ENCODE measurements at regions not wholly inside any gene's neighbourhood (a gene's known extent, or its start where the extent isn't known, plus 50 kb on each side); places are given as distances from the start of the nearest gene placed in this dataset.

DNA sequence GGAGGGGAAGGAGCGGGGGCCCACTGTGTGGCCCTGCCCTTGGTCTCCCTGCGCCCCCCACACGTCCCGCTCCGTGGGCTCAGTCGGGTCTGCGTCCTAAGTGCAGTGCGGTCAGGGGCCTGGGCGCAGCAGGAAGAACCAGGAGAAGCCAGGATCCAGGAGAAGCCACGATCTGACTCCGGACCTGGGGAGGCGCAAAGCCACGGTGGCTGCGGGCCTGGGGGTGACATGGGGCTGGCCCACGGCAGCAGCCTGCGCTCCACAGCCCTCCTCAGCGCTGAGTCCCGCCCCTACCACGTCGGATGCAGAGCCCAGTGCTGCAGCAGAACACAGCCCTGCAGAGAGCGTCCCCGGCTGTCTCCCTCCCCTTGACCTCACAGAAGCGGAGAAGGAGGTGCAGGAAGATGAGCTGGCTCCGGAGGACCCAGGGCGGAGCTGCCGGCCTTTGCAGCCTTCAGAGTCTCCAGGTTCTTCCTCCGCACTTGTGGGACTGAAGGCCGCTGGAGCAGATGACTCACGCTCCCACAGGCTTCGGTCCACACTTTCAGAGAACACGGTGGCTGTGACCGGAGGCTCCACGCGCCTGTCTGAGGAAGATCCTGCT lies 589.2 kb upstream of the SALL3 start:
- H3K79me2 ChIP-seq (ENCODE audit: insufficient read depth), result no peaks in the 10 kb centered on the region
- no peak overlapping the region for H3K27ac ChIP-seq
- 61 to 63% methylated on average over 25 to 34 of the region's 34 CpGs for WGBS, 2 experiments (ENCODE audit: low coverage in 1 of 2, low lambda C conversion rate in 2 of 2, missing lambda C conversion rate in 2 of 2)
- H3K36me3 ChIP-seq (ENCODE audit: low read depth), result no peaks in the 10 kb centered on the region
- DNase-seq, result no peak
- H3K9ac ChIP-seq, result no peak overlapping the region
- H3K4me3 ChIP-seq, result no peak overlapping the region
- H4K20me1 ChIP-seq (ENCODE audit: insufficient read depth), result no peaks in the 10 kb centered on the region
- H3K4me1 ChIP-seq (ENCODE audit: insufficient read depth), result no peaks in the 10 kb centered on the region
- H3K9me2 ChIP-seq (ENCODE audit: insufficient read depth), result no peaks in the 10 kb centered on the region
- in situ Hi-C loops (cut with MboI), result no loop called here
- no peaks in the 10 kb centered on the region for H3F3A ChIP-seq (ENCODE audit: insufficient read depth)
- no peaks in the 10 kb centered on the region for H3K9me3 ChIP-seq (ENCODE audit: low read depth)
- TF ChIP-seq EZH2phosphoT487 (IDR thresholded peaks at IDR 0.05; ENCODE audit: insufficient read depth, low read depth), result no peak
- TF ChIP-seq EZH2 (IDR thresholded peaks at IDR 0.05; ENCODE audit: insufficient read depth, poor library complexity, severe bottlenecking), result no peak
- no peak overlapping the region for H2AFZ ChIP-seq
- H3K4me2 ChIP-seq (ENCODE audit: unreplicated experiment), result no peak overlapping the region
- H3K27me3 ChIP-seq (replicated peaks; ENCODE audit: insufficient read depth), result no peaks in the 10 kb centered on the region

DNA sequence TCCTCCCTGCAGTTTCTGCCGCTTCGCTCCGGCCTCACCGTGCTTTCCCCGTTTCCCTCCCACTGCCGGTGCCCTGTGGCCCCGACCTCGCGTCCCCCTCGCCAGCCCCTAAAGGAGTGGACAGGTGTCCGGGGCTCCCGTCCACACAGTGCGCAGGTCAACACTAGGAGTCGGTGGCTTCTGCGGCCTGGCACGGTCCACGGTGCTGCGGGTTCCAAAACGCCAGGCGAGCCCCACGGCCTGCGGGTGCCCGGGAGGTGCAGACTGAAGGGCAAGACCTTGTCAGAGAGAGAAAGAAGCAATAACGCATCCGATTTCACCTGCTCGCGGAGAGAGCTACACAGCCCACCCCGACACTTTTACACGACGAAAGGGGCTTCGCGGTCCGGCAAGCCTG lies 588.7 kb upstream of the SALL3 start:
- Histone ChIP-seq H2AFZ (no peak overlapping the region), H3K9ac (no peak overlapping the region), H3K9me3 (ENCODE audit: low read depth) (no peaks in the 10 kb centered on the region), H3K27me3 (replicated peaks; ENCODE audit: insufficient read depth) (no peaks in the 10 kb centered on the region), H3K4me2 (ENCODE audit: unreplicated experiment) (no peak overlapping the region), H3K9me2 (ENCODE audit: insufficient read depth) (no peaks in the 10 kb centered on the region), H3K79me2 (ENCODE audit: insufficient read depth) (no peaks in the 10 kb centered on the region), H3K27ac (no peak overlapping the region), H4K20me1 (ENCODE audit: insufficient read depth) (no peaks in the 10 kb centered on the region), H3K36me3 (ENCODE audit: low read depth) (no peaks in the 10 kb centered on the region), H3F3A (ENCODE audit: insufficient read depth) (no peaks in the 10 kb centered on the region), H3K4me1 (ENCODE audit: insufficient read depth) (no peaks in the 10 kb centered on the region), H3K4me3 (no peak overlapping the region)
- in situ Hi-C loops (cut with MboI), result no loop called here
- TF ChIP-seq EZH2phosphoT487 (IDR thresholded peaks at IDR 0.05; ENCODE audit: insufficient read depth, low read depth) (no peak), EZH2 (IDR thresholded peaks at IDR 0.05; ENCODE audit: insufficient read depth, poor library complexity, severe bottlenecking) (no peak)
- 81 to 83% methylated on average over 24 to 33 of the region's 33 CpGs for WGBS, 2 experiments (ENCODE audit: low coverage in 1 of 2, low lambda C conversion rate in 2 of 2, missing lambda C conversion rate in 2 of 2)
- no peak for DNase-seq

GRCh38 chr18:78393086-78393862 lies 586.3 kb upstream of the SALL3 start:
- H3K36me3 ChIP-seq (ENCODE audit: low read depth), result no peaks in the 10 kb centered on the region
- H3K4me1 ChIP-seq (ENCODE audit: insufficient read depth), result no peaks in the 10 kb centered on the region
- in situ Hi-C loops (cut with MboI), result no loop called here
- no peaks in the 10 kb centered on the region for H3K9me3 ChIP-seq (ENCODE audit: low read depth)
- H3K4me3 ChIP-seq, result no peak overlapping the region
- H4K20me1 ChIP-seq (ENCODE audit: insufficient read depth), result no peaks in the 10 kb centered on the region
- no peak for TF ChIP-seq EZH2 (IDR thresholded peaks at IDR 0.05; ENCODE audit: insufficient read depth, poor library complexity, severe bottlenecking)
- no peaks in the 10 kb centered on the region for H3F3A ChIP-seq (ENCODE audit: insufficient read depth)
- H3K9me2 ChIP-seq (ENCODE audit: insufficient read depth), result no peaks in the 10 kb centered on the region
- H3K4me2 ChIP-seq (ENCODE audit: unreplicated experiment), result no peak overlapping the region
- H3K27ac ChIP-seq, result no peak overlapping the region
- 5% methylated on average over 14 of the region's 14 CpGs for WGBS, 2 experiments (ENCODE audit: low coverage in 1 of 2, low lambda C conversion rate in 2 of 2, missing lambda C conversion rate in 2 of 2)
- H3K79me2 ChIP-seq (ENCODE audit: insufficient read depth), result no peaks in the 10 kb centered on the region
- H3K9ac ChIP-seq, result no peak overlapping the region
- no peak for DNase-seq
- H2AFZ ChIP-seq, result no peak overlapping the region
- no peaks in the 10 kb centered on the region for H3K27me3 ChIP-seq (replicated peaks; ENCODE audit: insufficient read depth)

DNA sequence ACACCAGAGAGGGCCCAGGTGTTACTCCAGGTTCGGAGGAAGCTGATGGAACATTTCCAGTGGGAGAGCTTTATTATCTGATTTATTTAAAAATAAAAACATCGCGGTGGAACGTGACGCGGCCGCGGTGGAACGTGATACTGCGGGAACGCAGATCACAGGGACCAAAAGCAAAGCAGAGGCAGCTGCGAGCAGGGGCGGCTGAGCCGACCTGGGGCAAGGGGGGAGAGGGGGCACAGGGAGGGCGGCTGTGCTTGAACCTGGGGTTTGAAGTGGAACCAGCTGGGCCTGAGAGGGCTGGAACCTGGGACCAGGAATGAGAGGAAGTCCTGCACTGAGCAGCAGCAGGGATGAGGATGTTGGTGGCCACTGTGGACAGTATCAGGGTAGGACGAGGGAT lies 583.5 kb upstream of the SALL3 start:
- H4K20me1 ChIP-seq (ENCODE audit: insufficient read depth), result no peaks in the 10 kb centered on the region
- H3K9me2 ChIP-seq (ENCODE audit: insufficient read depth), result no peaks in the 10 kb centered on the region
- no peaks in the 10 kb centered on the region for H3K9me3 ChIP-seq (ENCODE audit: low read depth)
- H3K27me3 ChIP-seq (replicated peaks; ENCODE audit: insufficient read depth), result no peaks in the 10 kb centered on the region
- H3K9ac ChIP-seq, result no peak overlapping the region
- in situ Hi-C loops (cut with MboI), result no loop called here
- H3K36me3 ChIP-seq (ENCODE audit: low read depth), result no peaks in the 10 kb centered on the region
- H2AFZ ChIP-seq, result no peak overlapping the region
- H3F3A ChIP-seq (ENCODE audit: insufficient read depth), result no peaks in the 10 kb centered on the region
- no peak overlapping the region for H3K27ac ChIP-seq
- no peaks in the 10 kb centered on the region for H3K79me2 ChIP-seq (ENCODE audit: insufficient read depth)
- no peak overlapping the region for H3K4me2 ChIP-seq (ENCODE audit: unreplicated experiment)
- TF ChIP-seq EZH2phosphoT487 (IDR thresholded peaks at IDR 0.05; ENCODE audit: insufficient read depth, low read depth) (no peak), EZH2 (IDR thresholded peaks at IDR 0.05; ENCODE audit: insufficient read depth, poor library complexity, severe bottlenecking) (no peak)
- DNase-seq, result no peak
- WGBS, 2 experiments (ENCODE audit: low coverage in 1 of 2, low lambda C conversion rate in 2 of 2, missing lambda C conversion rate in 2 of 2), result 67 to 69% methylated on average over 15 to 16 of the region's 16 CpGs
- no peak overlapping the region for H3K4me3 ChIP-seq
- H3K4me1 ChIP-seq (ENCODE audit: insufficient read depth), result no peaks in the 10 kb centered on the region
